HEK293 (cell line): ENCODE measurements at regions not wholly inside any gene's neighbourhood (a gene's known extent, or its start where the extent isn't known, plus 50 kb on each side); places are given as distances from the start of the nearest gene placed in this dataset.

ENCODE experiments used
- HOXC10 ChIP-seq: sonication (generic); formaldehyde crosslinking; IDR thresholded peaks from 2 replicates; pipeline ENCODE4 v1.8.1; 2023; ENCODE audit warnings: mild to moderate bottlenecking, missing genetic modification reagents
- KLF10 ChIP-seq: fragments of 450-650 bp; IDR thresholded peaks from 2 replicates; pipeline ENCODE4 v1.5.1; 2018; ENCODE audit warnings: missing biosample characterization, mild to moderate bottlenecking, missing genetic modification characterization
- KLF8 ChIP-seq: fragments of 450-650 bp; formaldehyde crosslinking; IDR thresholded peaks from 2 replicates; pipeline ENCODE4 v1.5.1; 2016; ENCODE audit warnings: missing biosample characterization, missing genetic modification characterization
- MEIS1 ChIP-seq: sonication (generic); formaldehyde crosslinking; IDR thresholded peaks from 2 replicates; pipeline ENCODE4 v1.8.1; 2022; ENCODE audit warnings: missing genetic modification reagents, mild to moderate bottlenecking, borderline replicate concordance
- SCRT1 ChIP-seq: fragments of 450-650 bp; formaldehyde crosslinking; IDR thresholded peaks from 2 replicates; pipeline ENCODE4 v1.5.1; 2016; ENCODE audit warnings: missing biosample characterization, missing genetic modification characterization, borderline replicate concordance
- ZFP69B ChIP-seq: fragments of 450-650 bp; formaldehyde crosslinking; IDR thresholded peaks from 2 replicates; pipeline ENCODE4 v1.5.1; 2016; ENCODE audit warnings: missing biosample characterization, missing genetic modification characterization
- ZIC2 ChIP-seq: fragments of 450-650 bp; formaldehyde crosslinking; IDR thresholded peaks from 2 replicates; pipeline ENCODE4 v1.5.1; 2016; ENCODE audit warnings: missing biosample characterization, missing genetic modification characterization
- ZNF112 ChIP-seq: fragments of 450-650 bp; formaldehyde crosslinking; IDR thresholded peaks from 2 replicates; pipeline ENCODE4 v1.5.0; 2017; ENCODE audit warnings: missing biosample characterization, missing genetic modification characterization
- ZNF175 ChIP-seq: fragments of 450-650 bp; formaldehyde crosslinking; IDR thresholded peaks from 2 replicates; pipeline ENCODE4 v1.5.1; 2016; ENCODE audit warnings: missing biosample characterization, missing genetic modification characterization
- ZNF354C ChIP-seq: fragments of 450-650 bp; formaldehyde crosslinking; IDR thresholded peaks from 2 replicates; pipeline ENCODE4 v1.5.1; 2016; ENCODE audit warnings: missing biosample characterization, missing genetic modification characterization, low read depth, borderline replicate concordance
- ZNF426 ChIP-seq: fragments of 450-650 bp; formaldehyde crosslinking; IDR thresholded peaks from 2 replicates; pipeline ENCODE4 v1.5.1; 2017; ENCODE audit warnings: missing biosample characterization, missing genetic modification characterization, mild to moderate bottlenecking, inconsistent platforms, moderate library complexity
- ZNF560 ChIP-seq: fragments of 450-650 bp; formaldehyde crosslinking; IDR thresholded peaks from 2 replicates; pipeline ENCODE4 v1.5.1; 2017; ENCODE audit warnings: missing biosample characterization, missing genetic modification characterization, borderline replicate concordance
- TF ChIP-seq, protein P1 (sequence below): fragments of 450-650 bp; formaldehyde crosslinking; IDR thresholded peaks from 2 replicates; pipeline ENCODE4 v1.5.1; 2016; ENCODE audit warnings: missing biosample characterization, missing genetic modification characterization, borderline replicate concordance
- TF ChIP-seq, protein P2 (sequence below): fragments of 450-650 bp; IDR thresholded peaks from 2 replicates; pipeline ENCODE4 v1.5.1; 2018; ENCODE audit warnings: missing biosample characterization, missing genetic modification characterization
- TF ChIP-seq, protein P3 (sequence below): fragments of 450-650 bp; formaldehyde crosslinking; IDR thresholded peaks from 2 replicates; pipeline ENCODE4 v1.5.1; 2016; ENCODE audit warnings: missing biosample characterization, missing genetic modification characterization
- TF ChIP-seq, protein P4 (sequence below): fragments of 450-650 bp; formaldehyde crosslinking; IDR thresholded peaks from 2 replicates; pipeline ENCODE4 v1.5.1; 2016; ENCODE audit warnings: missing biosample characterization, missing genetic modification characterization, borderline replicate concordance
- TF ChIP-seq, protein P5 (sequence below): fragments of 450-650 bp; formaldehyde crosslinking; IDR thresholded peaks from 2 replicates; pipeline ENCODE4 v1.5.1; 2016; ENCODE audit warnings: missing biosample characterization, missing genetic modification characterization, borderline replicate concordance
- TF ChIP-seq, protein P6 (sequence below): fragments of 450-650 bp; formaldehyde crosslinking; IDR thresholded peaks from 2 replicates; pipeline ENCODE4 v1.5.1; 2016; ENCODE audit warnings: missing biosample characterization, missing genetic modification characterization, low read depth
- TF ChIP-seq, protein P7 (sequence below): fragments of 450-650 bp; formaldehyde crosslinking; IDR thresholded peaks from 2 replicates; pipeline ENCODE4 v1.5.1; 2016; ENCODE audit warnings: missing biosample characterization, missing genetic modification characterization

DNA sequence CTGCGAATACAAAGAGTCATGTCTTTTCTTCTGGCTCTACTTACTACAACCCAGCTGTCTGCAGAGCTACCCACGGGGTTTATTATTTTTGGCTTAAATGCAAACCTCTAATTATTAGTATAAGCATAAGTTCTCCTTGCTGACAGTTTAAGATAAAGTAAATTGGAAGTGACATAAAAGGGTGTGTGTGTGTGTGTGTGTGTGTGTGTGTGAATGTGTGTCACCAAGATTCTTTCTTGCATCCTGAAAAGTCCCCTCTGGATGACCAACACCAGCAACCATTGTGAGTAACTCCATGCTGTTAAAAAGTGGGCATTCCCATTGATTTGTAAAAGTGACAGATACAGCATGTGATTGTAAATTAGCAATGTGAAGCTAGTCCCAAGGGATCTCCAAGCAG, 803.8 kb upstream of the ZNF608 start (continued):
- TF ChIP-seq, protein P1, sequence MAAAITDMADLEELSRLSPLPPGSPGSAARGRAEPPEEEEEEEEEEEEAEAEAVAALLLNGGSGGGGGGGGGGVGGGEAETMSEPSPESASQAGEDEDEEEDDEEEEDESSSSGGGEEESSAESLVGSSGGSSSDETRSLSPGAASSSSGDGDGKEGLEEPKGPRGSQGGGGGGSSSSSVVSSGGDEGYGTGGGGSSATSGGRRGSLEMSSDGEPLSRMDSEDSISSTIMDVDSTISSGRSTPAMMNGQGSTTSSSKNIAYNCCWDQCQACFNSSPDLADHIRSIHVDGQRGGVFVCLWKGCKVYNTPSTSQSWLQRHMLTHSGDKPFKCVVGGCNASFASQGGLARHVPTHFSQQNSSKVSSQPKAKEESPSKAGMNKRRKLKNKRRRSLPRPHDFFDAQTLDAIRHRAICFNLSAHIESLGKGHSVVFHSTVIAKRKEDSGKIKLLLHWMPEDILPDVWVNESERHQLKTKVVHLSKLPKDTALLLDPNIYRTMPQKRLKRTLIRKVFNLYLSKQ, result no peak
- TF ChIP-seq HOXC10 (CRISPR knock-in tag) (no peak), ZNF112 (tag by site-specific recombination) (peak; percentile 69; the same call in 1 of the 2 replicates), KLF8 (peak; percentile 67; the same call in 1 of the 2 replicates), ZIC2 (tag by site-specific recombination) (peak; percentile 47), MEIS1 (CRISPR knock-in tag) (no peak), KLF10 (peak; percentile 93), ZNF354C (tag by site-specific recombination) (no peak), ZFP69B (peak; percentile 73), ZNF426 (tag by site-specific recombination) (no peak), ZNF175 (tag by site-specific recombination) (no peak), SCRT1 (tag by site-specific recombination) (0 out of 2 replicates have a peak, but pooled peaks have one; percentile 49), ZNF560 (tag by site-specific recombination) (no peak)
- TF ChIP-seq, protein P2, sequence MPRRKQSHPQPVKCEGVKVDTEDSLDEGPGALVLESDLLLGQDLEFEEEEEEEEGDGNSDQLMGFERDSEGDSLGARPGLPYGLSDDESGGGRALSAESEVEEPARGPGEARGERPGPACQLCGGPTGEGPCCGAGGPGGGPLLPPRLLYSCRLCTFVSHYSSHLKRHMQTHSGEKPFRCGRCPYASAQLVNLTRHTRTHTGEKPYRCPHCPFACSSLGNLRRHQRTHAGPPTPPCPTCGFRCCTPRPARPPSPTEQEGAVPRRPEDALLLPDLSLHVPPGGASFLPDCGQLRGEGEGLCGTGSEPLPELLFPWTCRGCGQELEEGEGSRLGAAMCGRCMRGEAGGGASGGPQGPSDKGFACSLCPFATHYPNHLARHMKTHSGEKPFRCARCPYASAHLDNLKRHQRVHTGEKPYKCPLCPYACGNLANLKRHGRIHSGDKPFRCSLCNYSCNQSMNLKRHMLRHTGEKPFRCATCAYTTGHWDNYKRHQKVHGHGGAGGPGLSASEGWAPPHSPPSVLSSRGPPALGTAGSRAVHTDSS (tag by site-specific recombination), result peak; percentile 63
- TF ChIP-seq, protein P3, sequence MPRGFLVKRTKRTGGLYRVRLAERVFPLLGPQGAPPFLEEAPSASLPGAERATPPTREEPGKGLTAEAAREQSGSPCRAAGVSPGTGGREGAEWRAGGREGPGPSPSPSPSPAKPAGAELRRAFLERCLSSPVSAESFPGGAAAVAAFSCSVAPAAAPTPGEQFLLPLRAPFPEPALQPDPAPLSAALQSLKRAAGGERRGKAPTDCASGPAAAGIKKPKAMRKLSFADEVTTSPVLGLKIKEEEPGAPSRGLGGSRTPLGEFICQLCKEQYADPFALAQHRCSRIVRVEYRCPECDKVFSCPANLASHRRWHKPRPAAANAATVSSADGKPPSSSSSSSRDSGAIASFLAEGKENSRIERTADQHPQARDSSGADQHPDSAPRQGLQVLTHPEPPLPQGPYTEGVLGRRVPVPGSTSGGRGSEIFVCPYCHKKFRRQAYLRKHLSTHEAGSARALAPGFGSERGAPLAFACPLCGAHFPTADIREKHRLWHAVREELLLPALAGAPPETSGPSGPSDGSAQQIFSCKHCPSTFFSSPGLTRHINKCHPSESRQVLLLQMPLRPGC (tag by site-specific recombination), result no peak; the same call in 1 of the 2 replicates
- TF ChIP-seq, protein P4, sequence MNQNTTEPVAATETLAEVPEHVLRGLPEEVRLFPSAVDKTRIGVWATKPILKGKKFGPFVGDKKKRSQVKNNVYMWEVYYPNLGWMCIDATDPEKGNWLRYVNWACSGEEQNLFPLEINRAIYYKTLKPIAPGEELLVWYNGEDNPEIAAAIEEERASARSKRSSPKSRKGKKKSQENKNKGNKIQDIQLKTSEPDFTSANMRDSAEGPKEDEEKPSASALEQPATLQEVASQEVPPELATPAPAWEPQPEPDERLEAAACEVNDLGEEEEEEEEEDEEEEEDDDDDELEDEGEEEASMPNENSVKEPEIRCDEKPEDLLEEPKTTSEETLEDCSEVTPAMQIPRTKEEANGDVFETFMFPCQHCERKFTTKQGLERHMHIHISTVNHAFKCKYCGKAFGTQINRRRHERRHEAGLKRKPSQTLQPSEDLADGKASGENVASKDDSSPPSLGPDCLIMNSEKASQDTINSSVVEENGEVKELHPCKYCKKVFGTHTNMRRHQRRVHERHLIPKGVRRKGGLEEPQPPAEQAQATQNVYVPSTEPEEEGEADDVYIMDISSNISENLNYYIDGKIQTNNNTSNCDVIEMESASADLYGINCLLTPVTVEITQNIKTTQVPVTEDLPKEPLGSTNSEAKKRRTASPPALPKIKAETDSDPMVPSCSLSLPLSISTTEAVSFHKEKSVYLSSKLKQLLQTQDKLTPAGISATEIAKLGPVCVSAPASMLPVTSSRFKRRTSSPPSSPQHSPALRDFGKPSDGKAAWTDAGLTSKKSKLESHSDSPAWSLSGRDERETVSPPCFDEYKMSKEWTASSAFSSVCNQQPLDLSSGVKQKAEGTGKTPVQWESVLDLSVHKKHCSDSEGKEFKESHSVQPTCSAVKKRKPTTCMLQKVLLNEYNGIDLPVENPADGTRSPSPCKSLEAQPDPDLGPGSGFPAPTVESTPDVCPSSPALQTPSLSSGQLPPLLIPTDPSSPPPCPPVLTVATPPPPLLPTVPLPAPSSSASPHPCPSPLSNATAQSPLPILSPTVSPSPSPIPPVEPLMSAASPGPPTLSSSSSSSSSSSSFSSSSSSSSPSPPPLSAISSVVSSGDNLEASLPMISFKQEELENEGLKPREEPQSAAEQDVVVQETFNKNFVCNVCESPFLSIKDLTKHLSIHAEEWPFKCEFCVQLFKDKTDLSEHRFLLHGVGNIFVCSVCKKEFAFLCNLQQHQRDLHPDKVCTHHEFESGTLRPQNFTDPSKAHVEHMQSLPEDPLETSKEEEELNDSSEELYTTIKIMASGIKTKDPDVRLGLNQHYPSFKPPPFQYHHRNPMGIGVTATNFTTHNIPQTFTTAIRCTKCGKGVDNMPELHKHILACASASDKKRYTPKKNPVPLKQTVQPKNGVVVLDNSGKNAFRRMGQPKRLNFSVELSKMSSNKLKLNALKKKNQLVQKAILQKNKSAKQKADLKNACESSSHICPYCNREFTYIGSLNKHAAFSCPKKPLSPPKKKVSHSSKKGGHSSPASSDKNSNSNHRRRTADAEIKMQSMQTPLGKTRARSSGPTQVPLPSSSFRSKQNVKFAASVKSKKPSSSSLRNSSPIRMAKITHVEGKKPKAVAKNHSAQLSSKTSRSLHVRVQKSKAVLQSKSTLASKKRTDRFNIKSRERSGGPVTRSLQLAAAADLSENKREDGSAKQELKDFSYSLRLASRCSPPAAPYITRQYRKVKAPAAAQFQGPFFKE, result no peak
- TF ChIP-seq, protein P5, sequence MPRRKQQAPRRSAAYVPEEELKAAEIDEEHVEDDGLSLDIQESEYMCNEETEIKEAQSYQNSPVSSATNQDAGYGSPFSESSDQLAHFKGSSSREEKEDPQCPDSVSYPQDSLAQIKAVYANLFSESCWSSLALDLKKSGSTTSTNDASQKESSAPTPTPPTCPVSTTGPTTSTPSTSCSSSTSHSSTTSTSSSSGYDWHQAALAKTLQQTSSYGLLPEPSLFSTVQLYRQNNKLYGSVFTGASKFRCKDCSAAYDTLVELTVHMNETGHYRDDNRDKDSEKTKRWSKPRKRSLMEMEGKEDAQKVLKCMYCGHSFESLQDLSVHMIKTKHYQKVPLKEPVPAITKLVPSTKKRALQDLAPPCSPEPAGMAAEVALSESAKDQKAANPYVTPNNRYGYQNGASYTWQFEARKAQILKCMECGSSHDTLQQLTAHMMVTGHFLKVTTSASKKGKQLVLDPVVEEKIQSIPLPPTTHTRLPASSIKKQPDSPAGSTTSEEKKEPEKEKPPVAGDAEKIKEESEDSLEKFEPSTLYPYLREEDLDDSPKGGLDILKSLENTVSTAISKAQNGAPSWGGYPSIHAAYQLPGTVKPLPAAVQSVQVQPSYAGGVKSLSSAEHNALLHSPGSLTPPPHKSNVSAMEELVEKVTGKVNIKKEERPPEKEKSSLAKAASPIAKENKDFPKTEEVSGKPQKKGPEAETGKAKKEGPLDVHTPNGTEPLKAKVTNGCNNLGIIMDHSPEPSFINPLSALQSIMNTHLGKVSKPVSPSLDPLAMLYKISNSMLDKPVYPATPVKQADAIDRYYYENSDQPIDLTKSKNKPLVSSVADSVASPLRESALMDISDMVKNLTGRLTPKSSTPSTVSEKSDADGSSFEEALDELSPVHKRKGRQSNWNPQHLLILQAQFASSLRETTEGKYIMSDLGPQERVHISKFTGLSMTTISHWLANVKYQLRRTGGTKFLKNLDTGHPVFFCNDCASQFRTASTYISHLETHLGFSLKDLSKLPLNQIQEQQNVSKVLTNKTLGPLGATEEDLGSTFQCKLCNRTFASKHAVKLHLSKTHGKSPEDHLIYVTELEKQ (tag by site-specific recombination), result no peak; the same call in 1 of the 2 replicates
- TF ChIP-seq, protein P6, sequence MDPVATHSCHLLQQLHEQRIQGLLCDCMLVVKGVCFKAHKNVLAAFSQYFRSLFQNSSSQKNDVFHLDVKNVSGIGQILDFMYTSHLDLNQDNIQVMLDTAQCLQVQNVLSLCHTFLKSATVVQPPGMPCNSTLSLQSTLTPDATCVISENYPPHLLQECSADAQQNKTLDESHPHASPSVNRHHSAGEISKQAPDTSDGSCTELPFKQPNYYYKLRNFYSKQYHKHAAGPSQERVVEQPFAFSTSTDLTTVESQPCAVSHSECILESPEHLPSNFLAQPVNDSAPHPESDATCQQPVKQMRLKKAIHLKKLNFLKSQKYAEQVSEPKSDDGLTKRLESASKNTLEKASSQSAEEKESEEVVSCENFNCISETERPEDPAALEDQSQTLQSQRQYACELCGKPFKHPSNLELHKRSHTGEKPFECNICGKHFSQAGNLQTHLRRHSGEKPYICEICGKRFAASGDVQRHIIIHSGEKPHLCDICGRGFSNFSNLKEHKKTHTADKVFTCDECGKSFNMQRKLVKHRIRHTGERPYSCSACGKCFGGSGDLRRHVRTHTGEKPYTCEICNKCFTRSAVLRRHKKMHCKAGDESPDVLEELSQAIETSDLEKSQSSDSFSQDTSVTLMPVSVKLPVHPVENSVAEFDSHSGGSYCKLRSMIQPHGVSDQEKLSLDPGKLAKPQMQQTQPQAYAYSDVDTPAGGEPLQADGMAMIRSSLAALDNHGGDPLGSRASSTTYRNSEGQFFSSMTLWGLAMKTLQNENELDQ (tag by site-specific recombination), result no peak
- TF ChIP-seq, protein P7, sequence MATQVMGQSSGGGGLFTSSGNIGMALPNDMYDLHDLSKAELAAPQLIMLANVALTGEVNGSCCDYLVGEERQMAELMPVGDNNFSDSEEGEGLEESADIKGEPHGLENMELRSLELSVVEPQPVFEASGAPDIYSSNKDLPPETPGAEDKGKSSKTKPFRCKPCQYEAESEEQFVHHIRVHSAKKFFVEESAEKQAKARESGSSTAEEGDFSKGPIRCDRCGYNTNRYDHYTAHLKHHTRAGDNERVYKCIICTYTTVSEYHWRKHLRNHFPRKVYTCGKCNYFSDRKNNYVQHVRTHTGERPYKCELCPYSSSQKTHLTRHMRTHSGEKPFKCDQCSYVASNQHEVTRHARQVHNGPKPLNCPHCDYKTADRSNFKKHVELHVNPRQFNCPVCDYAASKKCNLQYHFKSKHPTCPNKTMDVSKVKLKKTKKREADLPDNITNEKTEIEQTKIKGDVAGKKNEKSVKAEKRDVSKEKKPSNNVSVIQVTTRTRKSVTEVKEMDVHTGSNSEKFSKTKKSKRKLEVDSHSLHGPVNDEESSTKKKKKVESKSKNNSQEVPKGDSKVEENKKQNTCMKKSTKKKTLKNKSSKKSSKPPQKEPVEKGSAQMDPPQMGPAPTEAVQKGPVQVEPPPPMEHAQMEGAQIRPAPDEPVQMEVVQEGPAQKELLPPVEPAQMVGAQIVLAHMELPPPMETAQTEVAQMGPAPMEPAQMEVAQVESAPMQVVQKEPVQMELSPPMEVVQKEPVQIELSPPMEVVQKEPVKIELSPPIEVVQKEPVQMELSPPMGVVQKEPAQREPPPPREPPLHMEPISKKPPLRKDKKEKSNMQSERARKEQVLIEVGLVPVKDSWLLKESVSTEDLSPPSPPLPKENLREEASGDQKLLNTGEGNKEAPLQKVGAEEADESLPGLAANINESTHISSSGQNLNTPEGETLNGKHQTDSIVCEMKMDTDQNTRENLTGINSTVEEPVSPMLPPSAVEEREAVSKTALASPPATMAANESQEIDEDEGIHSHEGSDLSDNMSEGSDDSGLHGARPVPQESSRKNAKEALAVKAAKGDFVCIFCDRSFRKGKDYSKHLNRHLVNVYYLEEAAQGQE (tag by site-specific recombination), result no peak
